Stimulated activated naive B cell treated with anti-CD40 and anti-IgM and Interleukin-4, amounts not matched to agents 10 μg/mL and 1 μg/mL and 100 μg/mL, for 72 hours (primary cell): ENCODE measurements at regions not wholly inside any gene's neighbourhood (a gene's known extent, or its start where the extent isn't known, plus 50 kb on each side); places are given as distances from the start of the nearest gene placed in this dataset.
A peak's percentile ranks its signal among the peaks of the same experiment; 100 is the strongest.
"Not testable (repeated sequence)": the region's sequence is repeated elsewhere in the genome, so short reads cannot be mapped to it uniquely, and the experiment has no call there.

Source experiments
- ATAC-seq, 2 donors: fragments of 150-1000 bp; cut with Tn5 transposase; replicated peaks; 2 replicates each; pipeline ENCODE4 v1.10.0; 2021; ENCODE audit warnings: moderate library complexity in 1 of 2
- DNase-seq: peaks from one replicate; pipeline ENCODE4 v3.0.0; 2021
- H3K27ac Mint-ChIP-seq: one replicate; pipeline ENCODE4 v1.8.0; 2022; ENCODE audit warnings: mild to moderate bottlenecking, mixed read lengths
- H3K27me3 Mint-ChIP-seq, 2 donors: one replicate each; pipeline ENCODE4 v1.8.0; 2022; ENCODE audit warnings: mixed read lengths in 2 of 2
- H3K36me3 Mint-ChIP-seq, 2 donors: one replicate each; pipeline ENCODE4 v1.8.0; 2022; ENCODE audit warnings: mixed read lengths in 2 of 2, mild to moderate bottlenecking in 1 of 2
- H3K4me1 Mint-ChIP-seq, 2 donors: one replicate each; pipeline ENCODE4 v1.8.0; 2022; ENCODE audit warnings: mixed read lengths in 2 of 2, mild to moderate bottlenecking in 1 of 2
- H3K4me3 Mint-ChIP-seq, 2 donors: one replicate each; pipeline ENCODE4 v1.8.0; 2022; ENCODE audit warnings: mild to moderate bottlenecking in 2 of 2, mixed read lengths in 2 of 2, moderate library complexity in 1 of 2
- H3K9me3 Mint-ChIP-seq, 2 donors: one replicate each; pipeline ENCODE4 v1.8.0; 2022; ENCODE audit warnings: mixed read lengths in 2 of 2, mild to moderate bottlenecking in 1 of 2

GRCh38 chr14:106729551-106729950 lies 1203.2 kb downstream of the TMEM121 start:
- no peaks in the 10 kb centered on the region for H3K36me3 Mint-ChIP-seq
- H3K27me3 Mint-ChIP-seq: no peaks in the 10 kb centered on the region
- H3K4me1 Mint-ChIP-seq: peaks cover 0 to 2% of the 10 kb centered on the region in 2 donors
- no peak overlapping the region for H3K4me3 Mint-ChIP-seq
- no peak for DNase-seq
- H3K9me3 Mint-ChIP-seq: no peaks in the 10 kb centered on the region
- H3K27ac Mint-ChIP-seq: no peak overlapping the region
- ATAC-seq: no peak

GRCh38 chr14:106733771-106734170 lies 1207.4 kb downstream of the TMEM121 start:
- DNase-seq: no peak
- no peak overlapping the region for H3K4me3 Mint-ChIP-seq
- H3K36me3 Mint-ChIP-seq: no peaks in the 10 kb centered on the region
- H3K4me1 Mint-ChIP-seq: no peaks in the 10 kb centered on the region
- no peak overlapping the region for H3K27ac Mint-ChIP-seq
- no peak for ATAC-seq
- no peaks in the 10 kb centered on the region for H3K9me3 Mint-ChIP-seq
- no peaks in the 10 kb centered on the region for H3K27me3 Mint-ChIP-seq

- no peak for DNase-seq
- H3K27me3 Mint-ChIP-seq: no peaks in the 10 kb centered on the region
- ATAC-seq: no peak
- no peaks in the 10 kb centered on the region for H3K36me3 Mint-ChIP-seq
- H3K9me3 Mint-ChIP-seq: no peaks in the 10 kb centered on the region
- no peak overlapping the region for H3K27ac Mint-ChIP-seq
- H3K4me1 Mint-ChIP-seq: peaks cover 0 to 7% of the 10 kb centered on the region in 2 donors
- no peak overlapping the region for H3K4me3 Mint-ChIP-seq
Observed at GRCh38 chr14:106737021-106737420, 1210.6 kb downstream of the TMEM121 start.

- Mint-ChIP-seq H3K36me3 (no peaks in the 10 kb centered on the region), H3K9me3 (no peaks in the 10 kb centered on the region), H3K4me1 (peaks cover 0 to 7% of the 10 kb centered on the region in 2 donors), H3K4me3 (no peak overlapping the region), H3K27ac (no peak overlapping the region), H3K27me3 (no peaks in the 10 kb centered on the region)
- DNase-seq (no peak), ATAC-seq (no peak)
Observed at GRCh38 chr14:106738075-106738474, 1211.7 kb downstream of the TMEM121 start.

GRCh38 chr14:106738598-106739258 lies 1212.3 kb downstream of the TMEM121 start:
- H3K4me3 Mint-ChIP-seq, H3K4me1 Mint-ChIP-seq, H3K27ac Mint-ChIP-seq, H3K9me3 Mint-ChIP-seq, DNase-seq, ATAC-seq, H3K36me3 Mint-ChIP-seq, H3K27me3 Mint-ChIP-seq: not testable (repeated sequence)

GRCh38 chr14:106741086-106741827 lies 1214.9 kb downstream of the TMEM121 start:
- DNase-seq: peak; percentile 52
- not testable (repeated sequence) for H3K27me3 Mint-ChIP-seq, H3K36me3 Mint-ChIP-seq, H3K4me1 Mint-ChIP-seq, H3K9me3 Mint-ChIP-seq
- peak in 1 of 2 donors; percentile 71 for ATAC-seq
- Mint-ChIP-seq H3K4me3 (peak overlapping the region in 1 of 2 donors; percentile 39), H3K27ac (peak overlapping the region; percentile 77)

- DNase-seq: peak; percentile 26
- ATAC-seq: peak; percentile 79 to 90
- Mint-ChIP-seq H3K4me3 (peak overlapping the region; percentile 36 to 63), H3K4me1 (peaks cover 0 to 11% of the 10 kb centered on the region in 2 donors), H3K27ac (peak overlapping the region; percentile 75)
- H3K27me3 Mint-ChIP-seq, H3K9me3 Mint-ChIP-seq, H3K36me3 Mint-ChIP-seq: not testable (repeated sequence)
Observed at GRCh38 chr14:106745016-106745767, 1218.8 kb downstream of the TMEM121 start.

GRCh38 chr14:106750089-106750488 lies 1223.7 kb downstream of the TMEM121 start:
- not testable (repeated sequence) for H3K36me3 Mint-ChIP-seq, H3K27me3 Mint-ChIP-seq, H3K27ac Mint-ChIP-seq, ATAC-seq, H3K9me3 Mint-ChIP-seq, H3K4me1 Mint-ChIP-seq, H3K4me3 Mint-ChIP-seq, DNase-seq

GRCh38 chr14:106753751-106754150 lies 1227.4 kb downstream of the TMEM121 start:
- peak in 1 of 2 donors; percentile 31 for ATAC-seq
- H3K9me3 Mint-ChIP-seq, DNase-seq, H3K4me3 Mint-ChIP-seq, H3K27me3 Mint-ChIP-seq, H3K36me3 Mint-ChIP-seq, H3K27ac Mint-ChIP-seq, H3K4me1 Mint-ChIP-seq: not testable (repeated sequence)

- not testable (repeated sequence) for H3K27me3 Mint-ChIP-seq, H3K4me1 Mint-ChIP-seq, H3K36me3 Mint-ChIP-seq, DNase-seq, H3K4me3 Mint-ChIP-seq, H3K9me3 Mint-ChIP-seq
- H3K27ac Mint-ChIP-seq: peak overlapping the region; percentile 3
- peak in 1 of 2 donors; percentile 62 for ATAC-seq
Observed at GRCh38 chr14:106757444-106757843, 1231.1 kb downstream of the TMEM121 start.

GRCh38 chr14:106761886-106762816 lies 1235.8 kb downstream of the TMEM121 start:
- H3K36me3 Mint-ChIP-seq, H3K27me3 Mint-ChIP-seq, DNase-seq, H3K4me3 Mint-ChIP-seq, H3K27ac Mint-ChIP-seq, H3K9me3 Mint-ChIP-seq, H3K4me1 Mint-ChIP-seq: not testable (repeated sequence)
- ATAC-seq: peak; percentile 63 to 84

- ATAC-seq: peak; percentile 58 to 78
- not testable (repeated sequence) for H3K36me3 Mint-ChIP-seq, H3K4me3 Mint-ChIP-seq, H3K27me3 Mint-ChIP-seq, H3K27ac Mint-ChIP-seq, DNase-seq, H3K9me3 Mint-ChIP-seq
- peaks cover 12 to 15% of the 10 kb centered on the region in 2 donors for H3K4me1 Mint-ChIP-seq
Observed at GRCh38 chr14:106764968-106765369, 1238.6 kb downstream of the TMEM121 start.

GRCh38 chr14:106766145-106766544 lies 1239.8 kb downstream of the TMEM121 start:
- Mint-ChIP-seq H3K4me1 (peaks cover 12 to 19% of the 10 kb centered on the region in 2 donors), H3K9me3 (no peaks in the 10 kb centered on the region), H3K4me3 (no peak overlapping the region), H3K27me3 (peaks cover 0 to 4% of the 10 kb centered on the region in 2 donors), H3K36me3 (no peaks in the 10 kb centered on the region), H3K27ac (no peak overlapping the region)
- DNase-seq (no peak), ATAC-seq (no peak)
